Glomerular endothelial cell (primary cell): ENCODE measurements at regions not wholly inside any gene's neighbourhood (a gene's known extent, or its start where the extent isn't known, plus 50 kb on each side); places are given as distances from the start of the nearest gene placed in this dataset.
"Not testable (repeated sequence)": the region's sequence is repeated elsewhere in the genome, so short reads cannot be mapped to it uniquely, and the experiment has no call there.

ENCODE experiments used
- DNase-seq: peaks from one replicate; pipeline ENCODE4 v3.0.0-alpha.2; 2011; ENCODE audit warnings: low read depth, low spot score; ENCODE audit errors: extremely low read depth

DNA sequence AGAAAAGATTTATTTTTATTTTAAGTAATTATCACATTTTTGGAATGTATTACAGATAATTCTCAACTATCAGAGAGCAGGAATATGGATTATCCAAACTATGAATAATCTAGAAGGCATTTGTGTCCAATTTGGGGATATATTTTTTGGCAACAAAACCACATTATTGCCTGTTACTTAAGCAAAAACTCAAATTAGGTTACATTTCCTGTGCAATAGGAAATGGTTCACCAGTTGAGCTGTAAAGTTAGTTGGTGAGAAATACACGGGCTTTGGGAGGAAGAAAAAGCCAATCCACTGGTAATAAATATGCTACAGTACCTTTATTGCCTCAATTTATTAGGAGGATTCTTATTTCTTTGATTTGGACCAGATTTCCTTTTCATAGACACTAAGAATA, 1075.2 kb downstream of the PCDH9 start:
- DNase-seq: peak; percentile 7

DNA sequence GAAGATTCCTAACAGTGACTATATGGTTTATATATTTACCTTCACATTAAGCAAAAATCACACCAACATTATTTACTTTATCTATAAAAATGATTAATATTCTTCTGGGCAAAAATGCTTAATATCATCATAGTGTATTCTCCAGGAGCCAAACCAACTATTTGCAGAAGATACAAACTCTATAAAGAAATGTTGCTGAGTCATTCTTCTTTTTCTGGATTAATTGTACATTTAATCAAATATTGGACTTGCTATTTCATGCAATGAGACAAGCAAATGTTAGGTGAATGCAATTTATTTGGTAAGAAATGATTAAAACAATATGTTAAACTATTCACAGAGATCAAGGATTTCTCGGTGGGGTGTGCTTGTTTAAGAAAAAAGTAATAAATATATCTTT, 1075.8 kb downstream of the PCDH9 start:
- no peak for DNase-seq

DNA sequence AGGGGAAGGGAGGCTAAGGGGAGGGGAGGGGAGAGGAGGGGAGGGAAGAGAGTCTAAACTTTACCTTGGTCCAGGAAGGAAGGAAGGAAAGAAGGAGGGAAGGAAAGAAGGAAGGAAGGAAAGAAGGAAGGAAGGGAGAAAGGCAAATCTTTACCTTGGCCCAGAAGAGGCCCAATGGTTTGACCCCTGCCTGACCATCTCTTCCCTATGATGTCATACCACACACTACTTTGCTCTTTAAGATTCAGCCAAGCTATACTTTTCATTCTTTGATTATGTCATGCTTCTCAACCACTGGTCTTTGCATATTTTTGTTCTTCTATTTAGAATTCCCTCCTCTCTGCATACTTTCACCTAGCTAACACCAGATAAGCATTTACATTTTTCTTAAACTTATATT, 1077.5 kb downstream of the PCDH9 start:
- DNase-seq: no peak

DNA sequence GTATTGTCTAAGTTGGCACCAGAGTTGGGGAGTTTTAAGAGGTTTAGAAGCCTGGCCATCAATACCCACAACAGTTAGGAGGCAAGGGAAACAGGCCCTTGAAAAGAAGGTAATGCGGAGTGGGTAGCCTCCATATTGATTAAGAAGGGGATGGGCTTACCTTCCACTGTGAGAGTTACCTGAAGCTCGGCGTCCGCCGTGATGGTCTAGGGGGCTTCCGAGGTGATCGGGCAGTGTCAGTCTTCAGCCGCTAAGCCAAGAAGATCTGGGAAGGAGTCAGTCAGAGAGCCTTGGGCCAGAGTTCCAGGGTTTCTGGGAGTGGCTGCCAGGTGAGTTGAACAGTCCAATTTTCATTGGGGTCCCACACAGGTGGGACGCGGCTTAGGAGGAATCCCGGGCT, 1085.8 kb downstream of the PCDH9 start:
- DNase-seq: not testable (repeated sequence)

DNA sequence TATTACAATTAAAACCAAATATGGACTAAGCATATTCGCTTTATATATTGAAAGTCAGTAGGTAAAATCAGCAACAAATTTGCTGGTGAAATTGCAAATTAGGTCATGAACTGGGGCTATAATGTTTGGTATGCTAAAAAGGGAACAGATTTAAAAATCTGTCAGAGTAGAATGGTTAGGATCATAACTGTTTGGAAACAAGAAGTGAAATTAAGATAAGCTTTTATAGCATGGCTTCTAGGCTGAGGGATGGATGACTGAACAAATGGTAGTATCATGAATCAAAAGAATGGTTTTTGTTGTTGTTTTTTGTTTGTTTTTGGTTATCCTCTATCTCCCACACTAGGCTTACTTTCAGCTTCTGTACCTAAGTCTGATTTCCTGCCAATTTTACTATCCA, 1090.4 kb downstream of the PCDH9 start:
- DNase-seq: no peak

DNA sequence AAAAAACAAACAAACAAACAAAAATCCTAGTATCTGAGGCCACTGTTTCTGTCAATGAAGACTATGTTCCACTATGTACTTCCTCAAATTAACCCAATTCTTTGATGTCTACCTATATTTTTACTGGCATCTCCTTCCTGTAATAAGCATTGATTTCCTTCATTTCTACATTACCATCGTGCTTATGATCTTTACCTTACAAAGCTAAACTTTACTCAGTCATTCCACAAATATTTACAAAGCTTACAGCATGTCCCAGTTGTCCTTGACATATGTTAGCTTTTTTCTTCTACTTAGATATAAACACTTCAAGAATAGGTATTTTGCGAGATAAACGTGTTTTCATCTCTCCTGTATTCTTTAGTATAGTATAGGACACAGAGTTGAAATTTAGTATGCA, 1090.9 kb downstream of the PCDH9 start:
- DNase-seq: no peak

DNA sequence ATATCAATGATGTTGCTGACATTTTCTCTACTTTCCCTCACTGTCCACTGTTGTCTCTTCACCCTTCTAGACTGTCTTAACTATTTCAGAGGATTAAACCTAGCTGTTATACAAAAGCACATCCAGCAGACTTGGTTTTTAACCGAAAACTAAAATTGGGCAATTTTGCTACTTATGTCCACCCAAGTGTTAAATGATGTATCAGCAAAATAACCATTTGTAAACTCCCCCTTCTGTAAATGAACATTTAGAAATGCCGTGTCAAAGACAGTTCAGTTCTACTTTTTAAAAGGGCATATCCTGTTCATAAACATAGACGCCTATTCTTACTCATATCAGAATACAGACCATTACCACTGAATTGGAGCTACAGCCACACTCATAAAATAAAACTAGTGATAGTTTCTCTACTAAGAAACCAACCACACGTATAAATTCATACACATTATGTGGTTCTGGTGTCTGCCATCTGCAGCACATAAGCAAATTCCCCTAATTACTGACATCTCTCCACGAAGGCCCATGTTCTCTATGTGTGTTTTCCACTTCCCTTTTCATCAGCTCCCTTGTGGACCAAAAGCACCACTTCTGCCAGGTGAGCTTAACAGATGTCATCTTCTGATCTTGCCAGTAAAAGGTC, 1091.8 kb downstream of the PCDH9 start:
- no peak for DNase-seq

DNA sequence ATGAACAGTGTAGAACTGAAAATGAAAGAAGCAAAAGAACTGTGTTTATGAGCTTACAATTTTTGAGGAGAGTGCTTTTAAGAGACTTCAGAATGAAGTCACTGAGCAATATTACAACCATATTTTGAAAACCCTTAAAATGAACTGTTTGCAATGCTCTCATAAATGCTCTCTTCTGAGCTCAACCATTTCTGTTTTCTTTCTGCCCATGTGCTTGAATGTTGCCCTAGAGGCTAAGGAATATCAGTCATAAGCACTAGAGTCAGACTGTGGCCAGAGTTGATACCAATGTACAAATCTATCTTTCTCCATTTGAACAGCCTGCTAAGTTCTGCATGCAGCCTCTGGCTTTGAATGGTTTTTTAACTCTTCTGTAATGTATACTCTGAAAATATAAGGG, 1092.8 kb downstream of the PCDH9 start:
- no peak for DNase-seq

DNA sequence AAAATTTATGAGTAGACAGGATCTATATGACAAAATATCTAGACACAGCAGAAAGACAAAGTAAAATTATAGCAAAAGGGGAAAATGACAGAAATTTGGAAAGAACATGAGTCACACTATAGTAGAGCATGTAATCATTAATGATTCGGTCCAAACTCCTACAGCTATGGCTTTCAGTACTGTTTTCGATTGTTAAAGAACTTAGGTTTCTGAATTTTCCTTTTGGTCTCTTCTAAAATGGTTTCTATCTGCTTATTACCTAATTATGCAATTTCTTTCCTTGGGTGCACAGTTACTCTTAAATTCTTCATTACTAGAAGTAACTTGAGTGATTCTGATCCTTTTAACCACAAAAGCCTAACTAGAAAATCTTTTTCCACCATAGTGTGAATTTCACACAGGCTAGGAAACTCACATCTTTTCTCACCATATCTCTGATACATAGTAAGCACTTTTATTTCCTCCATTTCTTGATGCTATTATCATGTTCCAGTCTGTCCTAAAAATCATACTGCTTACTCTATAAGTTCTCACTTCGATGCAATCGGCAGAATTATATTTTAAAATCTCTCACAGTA, 1101.4 kb downstream of the PCDH9 start:
- no peak for DNase-seq

DNA sequence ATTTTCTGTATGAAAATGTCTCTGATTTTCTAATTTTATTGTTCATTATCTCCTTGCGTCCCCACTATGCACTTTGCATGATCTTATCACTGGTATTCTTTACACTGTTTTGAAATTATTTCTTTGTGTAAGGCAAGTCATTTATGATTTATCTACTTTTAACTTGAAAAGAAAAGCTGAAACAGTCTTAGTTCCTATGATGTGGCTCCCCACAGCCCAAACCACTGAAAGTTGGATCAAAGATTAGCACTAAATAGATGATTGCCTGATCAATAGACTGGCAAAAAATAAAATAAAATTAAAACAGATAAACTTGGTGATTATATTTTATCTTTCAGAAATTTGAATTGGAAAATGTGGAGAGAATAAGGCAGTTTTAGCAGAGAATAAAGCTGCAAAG, 1101.9 kb downstream of the PCDH9 start:
- DNase-seq: no peak

DNA sequence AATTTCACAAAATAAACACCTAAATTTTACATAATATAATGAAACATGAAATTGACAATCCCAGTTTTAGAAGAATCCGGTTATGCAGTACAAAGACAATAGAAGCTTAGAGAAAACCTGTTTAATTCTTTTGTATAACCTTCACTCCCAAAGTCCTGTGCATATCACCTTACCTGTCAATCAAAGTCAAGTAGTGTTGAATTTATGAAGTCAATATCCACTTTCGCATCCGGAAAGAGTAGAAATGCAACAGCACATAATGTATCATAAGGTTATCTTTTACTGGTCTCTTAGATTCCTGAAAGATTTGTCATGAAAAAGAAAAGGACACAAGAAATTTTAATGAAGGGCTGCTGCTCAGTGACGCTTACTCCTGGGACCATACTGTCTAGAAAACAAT, 1112.6 kb downstream of the PCDH9 start:
- no peak for DNase-seq

DNA sequence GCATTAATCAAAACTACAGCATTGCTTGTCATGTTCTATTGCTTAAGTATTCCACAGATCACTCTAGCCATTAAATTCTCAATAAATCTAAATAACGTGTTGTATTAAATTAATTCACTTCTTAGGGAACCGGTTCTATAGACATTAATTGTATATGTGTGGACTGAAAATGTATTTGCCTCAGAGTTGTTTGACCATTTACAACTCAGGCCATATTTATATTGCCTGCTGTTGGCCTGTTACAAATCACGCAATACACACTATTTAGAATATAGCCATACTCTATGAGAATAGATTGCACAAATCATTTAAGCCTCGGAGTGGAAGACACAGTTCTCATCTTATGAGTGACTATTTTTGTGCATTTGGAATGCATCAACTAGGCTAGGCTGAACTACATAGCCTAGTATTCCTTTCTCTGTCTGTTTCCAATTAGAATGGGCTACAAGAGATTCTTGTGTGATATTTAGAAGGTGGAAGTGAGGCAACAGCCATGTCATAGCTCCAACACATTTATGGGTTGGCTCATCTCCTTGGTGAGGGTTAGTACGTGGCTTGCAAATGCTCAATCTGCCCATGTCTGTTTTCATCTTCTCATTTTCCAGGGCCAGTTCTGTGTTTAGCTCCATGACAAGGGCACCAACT, 1116.1 kb downstream of the PCDH9 start:
- no peak for DNase-seq

DNA sequence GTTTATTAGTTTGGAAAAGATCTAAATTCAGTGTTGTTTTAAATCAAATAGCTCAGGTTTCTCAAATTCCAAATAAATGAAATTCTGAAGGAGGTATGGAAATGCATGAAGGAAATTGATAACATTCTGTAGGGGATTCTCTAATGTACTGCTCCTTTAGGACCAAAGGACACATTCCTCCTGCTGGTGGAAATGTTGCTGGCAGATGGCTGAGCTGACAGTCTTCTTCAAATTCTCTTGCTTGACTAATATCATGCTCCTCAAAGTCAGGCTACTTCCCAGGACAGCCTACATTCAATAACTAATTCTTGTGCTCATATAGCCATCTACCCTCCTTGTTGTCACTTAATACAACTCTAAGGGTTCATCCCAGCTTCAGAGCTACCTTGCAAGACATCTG, 1118.5 kb downstream of the PCDH9 start:
- DNase-seq: no peak

DNA sequence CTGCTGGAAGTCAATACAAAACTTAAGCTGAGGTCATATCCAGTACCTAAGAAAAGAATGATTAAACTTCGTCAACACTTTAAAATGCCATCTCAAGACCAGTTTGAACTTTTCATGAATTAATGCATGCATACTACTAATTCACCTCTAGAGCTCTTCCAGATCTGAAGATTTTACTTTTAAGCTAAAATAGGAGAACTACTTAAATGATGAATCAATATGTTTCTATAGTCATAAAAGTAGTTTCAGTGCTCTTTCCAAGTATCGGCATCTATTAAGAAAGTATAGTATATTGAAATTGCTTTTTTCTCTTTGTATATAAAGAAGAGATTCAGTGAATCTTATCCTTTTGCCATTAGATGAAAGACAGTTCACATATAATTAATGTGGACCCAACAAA, 1123.9 kb downstream of the PCDH9 start:
- DNase-seq: no peak

DNA sequence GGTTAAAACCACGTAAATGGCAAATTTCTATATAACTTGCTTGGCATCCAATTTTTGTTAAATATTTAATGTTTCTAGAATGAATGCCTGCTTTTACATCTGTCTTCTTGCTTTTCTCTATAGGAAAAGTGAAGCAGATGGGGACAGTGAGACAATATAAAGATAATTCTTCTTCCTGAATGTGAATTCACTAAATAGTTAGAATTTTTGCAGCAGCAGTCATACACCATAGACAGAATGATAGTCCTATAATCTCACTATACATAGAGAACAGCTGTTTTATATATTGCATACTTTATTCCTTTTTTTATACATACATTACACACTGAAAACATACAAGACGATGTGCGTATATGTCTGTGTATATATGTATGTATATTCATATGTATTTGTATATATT, 1127.3 kb downstream of the PCDH9 start:
- DNase-seq: no peak

DNA sequence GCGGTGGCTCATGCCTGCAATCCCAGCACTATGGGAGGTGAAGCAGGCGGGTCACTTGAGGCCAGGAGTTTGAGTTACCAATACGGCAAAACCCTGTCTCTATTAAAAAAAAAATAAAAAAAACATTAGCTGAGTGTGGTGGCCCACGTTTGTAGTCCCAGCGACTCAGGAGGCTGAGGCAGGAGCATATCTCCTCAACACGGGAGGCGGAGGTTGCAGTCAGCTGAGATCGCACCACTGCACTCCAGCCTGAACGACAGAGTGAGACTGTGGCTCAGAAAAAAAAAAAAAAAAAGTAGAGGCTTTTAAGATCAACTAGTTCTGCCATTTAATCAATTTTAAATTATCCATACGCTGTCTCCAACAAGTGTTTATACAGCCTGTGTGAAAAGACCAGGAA, 1130.3 kb downstream of the PCDH9 start:
- no peak for DNase-seq

DNA sequence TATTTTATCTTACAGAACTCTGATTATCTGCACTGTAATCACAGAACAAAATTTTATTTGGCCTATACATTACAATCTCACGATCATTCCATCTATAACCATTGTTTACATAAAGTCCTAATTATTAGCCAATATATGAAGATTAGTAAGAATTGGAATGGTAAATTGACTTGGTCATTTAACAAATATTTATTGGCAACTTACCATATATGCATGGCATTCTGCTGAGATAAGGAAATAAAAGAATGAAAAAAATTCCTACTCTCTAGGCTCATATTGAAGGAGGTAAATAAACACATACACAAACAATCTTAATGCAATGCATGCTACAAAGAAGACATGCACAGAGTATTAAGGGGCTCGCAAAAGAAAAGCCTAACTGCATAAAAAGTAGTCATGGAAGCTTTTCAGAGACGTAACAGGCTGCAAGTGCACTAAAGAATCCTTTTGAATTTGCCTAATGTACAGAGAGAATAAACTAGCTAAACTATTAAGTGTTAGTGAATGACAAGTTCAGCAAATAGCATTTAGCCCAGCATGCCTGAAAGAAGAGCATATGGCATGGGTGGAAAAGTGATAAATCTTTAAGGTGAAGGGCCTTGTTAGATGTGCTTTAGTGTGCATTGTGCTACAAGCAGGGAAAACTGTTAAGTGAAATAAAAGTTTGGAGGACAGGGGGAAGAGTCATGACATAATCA, 1131.1 kb downstream of the PCDH9 start:
- no peak for DNase-seq

DNA sequence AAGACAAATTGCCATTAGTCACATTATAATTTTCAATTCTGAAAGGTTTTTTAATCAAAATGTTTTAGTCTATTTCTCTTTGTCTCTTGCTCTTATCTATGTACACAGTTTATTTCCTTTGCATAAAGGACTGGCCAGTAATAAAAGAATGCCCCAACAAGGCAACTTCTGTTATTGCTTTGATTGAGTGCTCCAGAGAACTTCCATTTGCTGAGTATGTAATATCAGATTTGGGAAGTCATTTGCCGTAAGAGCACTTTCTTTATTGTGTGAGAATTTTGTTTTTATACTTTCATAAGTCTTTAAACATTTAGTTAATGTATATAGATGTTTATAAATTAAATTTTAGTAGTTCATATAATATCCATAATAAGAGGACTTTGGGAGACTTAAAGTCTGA, 1140.4 kb downstream of the PCDH9 start:
- no peak for DNase-seq

DNA sequence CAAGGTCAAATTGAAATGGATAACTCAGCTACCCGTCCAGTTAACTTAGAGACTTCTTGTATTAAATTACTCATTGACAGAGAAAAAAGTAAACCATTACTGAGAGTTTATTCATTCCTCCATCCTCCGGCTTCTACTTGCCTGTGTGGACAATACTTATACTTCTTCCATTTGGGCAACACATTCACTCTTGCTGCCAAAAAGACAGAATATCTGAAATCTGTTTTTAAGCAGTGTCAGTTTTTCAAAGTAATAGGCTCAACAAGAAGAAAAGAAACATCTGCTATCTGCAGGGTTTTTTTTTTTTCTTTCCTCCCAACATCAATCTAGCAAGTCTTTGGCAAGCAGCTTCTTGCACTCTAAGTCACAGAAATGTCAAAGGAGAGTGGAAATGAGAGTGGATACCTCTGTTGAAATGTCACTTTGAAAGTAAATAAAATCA, 1142.8 kb downstream of the PCDH9 start:
- DNase-seq: no peak

DNA sequence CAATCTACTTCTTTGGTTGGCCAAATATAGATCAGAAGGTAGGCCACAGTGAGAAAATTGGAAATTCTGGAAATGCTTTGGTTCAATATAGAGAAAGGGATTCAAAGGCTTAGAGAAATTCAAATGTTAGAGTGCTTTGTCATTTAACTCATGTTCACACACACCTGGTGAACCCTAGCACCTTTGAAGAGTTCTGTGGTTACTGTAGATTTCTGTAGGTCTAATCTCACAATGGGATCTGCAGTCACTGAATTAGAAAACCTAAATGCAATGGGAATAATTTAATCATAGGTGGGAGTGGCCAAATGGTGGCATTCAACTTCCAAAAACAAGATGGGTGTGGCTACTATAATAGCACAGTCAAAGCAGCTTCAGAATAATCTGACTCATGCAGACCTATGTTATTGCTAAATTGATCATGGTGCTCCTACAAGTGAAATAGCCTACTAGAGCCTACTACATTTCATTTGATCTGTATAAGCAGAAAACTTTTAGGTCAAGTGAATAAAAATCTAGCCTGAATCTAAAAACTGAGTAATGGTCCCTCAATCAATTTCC, 1152.9 kb downstream of the PCDH9 start:
- no peak for DNase-seq

DNA sequence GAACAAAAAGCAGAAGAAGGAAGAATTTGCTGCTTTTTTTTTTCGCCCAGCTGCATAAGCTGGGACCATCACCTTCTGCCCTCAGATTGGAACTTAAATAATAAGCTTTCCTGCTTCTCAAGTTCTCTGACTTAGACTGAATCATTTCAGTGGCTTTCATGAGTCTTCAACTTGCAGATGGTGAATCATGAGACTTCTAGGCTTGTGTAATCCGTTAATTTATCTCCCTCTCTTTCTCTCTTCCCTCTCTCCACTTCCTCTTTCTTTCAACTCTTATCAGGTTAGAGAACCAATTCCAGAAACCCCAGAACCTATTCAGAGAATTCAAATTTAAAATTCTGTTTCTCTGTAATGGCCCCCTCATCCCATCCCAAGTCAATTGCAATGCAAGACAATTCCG, 1153.7 kb downstream of the PCDH9 start:
- DNase-seq: no peak
